H1 (cell line): ENCODE measurements at regions not wholly inside any gene's neighbourhood (a gene's known extent, or its start where the extent isn't known, plus 50 kb on each side); places are given as distances from the start of the nearest gene placed in this dataset.

Experiments used
- CTCF ChIA-PET: fragments of 300-600 bp; sonication (Branson Sonifier 250); formaldehyde crosslinking; loops from one replicate; lab custom pipeline; 2021; ENCODE audit not compliant: partially characterized antibody; lab: Charles Lee
- POLR2A ChIA-PET: fragments of 300-600 bp; sonication (Branson Sonifier 250); formaldehyde crosslinking; loops from one replicate; lab custom pipeline; 2021; ENCODE audit warnings: inconsistent platforms; ENCODE audit not compliant: partially characterized antibody; lab: Charles Lee
- DNase-seq, 2 experiments: peaks; one replicate each; pipeline versions ENCODE4 v3.0.0 to v3.0.0-alpha.2; 2010 to 2022; ENCODE audit warnings: low spot score in 2 of 2, low read depth in 1 of 2, mixed read lengths in 1 of 2
- FAIRE-seq: peaks from 2 replicates; lab custom pipeline; 2011; peaks lifted over from hg19 to GRCh38; lab: Jason Lieb, UNC
- H2AFZ ChIP-seq: 2 replicates; pipeline ENCODE4 v1.8.1; 2012; ENCODE audit warnings: low read length, inconsistent platforms
- H2AK5ac ChIP-seq: 2 replicates; pipeline ENCODE4 v1.6.1; 2013; ENCODE audit warnings: low read depth, low read length
- H2BK120ac ChIP-seq: replicated peaks from 2 replicates; pipeline ENCODE3; 2013; ENCODE audit warnings: low read depth, low read length, inconsistent platforms
- H2BK12ac ChIP-seq: 2 replicates; pipeline ENCODE4 v1.6.1; 2013; ENCODE audit warnings: low read depth, low read length
- H2BK15ac ChIP-seq: 2 replicates; pipeline ENCODE4 v1.6.1; 2013; ENCODE audit warnings: low read length
- H2BK20ac ChIP-seq: 2 replicates; pipeline ENCODE4 v1.6.1; 2013; ENCODE audit warnings: low read length
- H2BK5ac ChIP-seq: 2 replicates; pipeline ENCODE4 v1.6.1; 2013; ENCODE audit warnings: low read depth, low read length
- H3K14ac ChIP-seq: 2 replicates; pipeline ENCODE4 v1.6.1; 2013; ENCODE audit warnings: inconsistent platforms; ENCODE audit not compliant: insufficient read length
- H3K18ac ChIP-seq: 2 replicates; pipeline ENCODE4 v1.6.1; 2013; ENCODE audit warnings: low read length; ENCODE audit errors: extremely low read depth
- H3K23ac ChIP-seq: 2 replicates; pipeline ENCODE4 v1.6.1; 2013; ENCODE audit warnings: inconsistent platforms; ENCODE audit not compliant: insufficient read length
- H3K23me2 ChIP-seq: 2 replicates; pipeline ENCODE4 v1.6.1; 2013; ENCODE audit warnings: low read depth, low read length
- H3K27ac ChIP-seq: 2 replicates; pipeline ENCODE4 v1.6.1; 2011; ENCODE audit warnings: low read depth, low read length, inconsistent platforms
- H3K27me3 ChIP-seq, 4 experiments: replicated peaks in 1 of 4; 1 replicate in 1 of 4; 2 replicates in 3 of 4; pipeline versions ENCODE4 v1.6.1 to v1.8.1; 2011 to 2013; ENCODE audit warnings: low read length in 3 of 4, mild to moderate bottlenecking in 3 of 4, inconsistent platforms in 2 of 4, mixed read lengths in 2 of 4, moderate library complexity in 1 of 4; ENCODE audit not compliant: control insufficient read depth in 3 of 4, insufficient read depth in 3 of 4; ENCODE audit errors: extremely low read depth in 1 of 4
- H3K36me3 ChIP-seq, 4 experiments: 2 replicates each; pipeline versions ENCODE4 v1.6.1 to v1.8.1; 2011 to 2013; ENCODE audit warnings: mild to moderate bottlenecking in 4 of 4, low read length in 3 of 4, moderate library complexity in 2 of 4, control low read depth in 1 of 4, inconsistent platforms in 1 of 4; ENCODE audit not compliant: insufficient read depth in 4 of 4, control insufficient read depth in 2 of 4
- H3K4ac ChIP-seq: replicated peaks from 2 replicates; pipeline ENCODE3; 2013; ENCODE audit warnings: low read length, low read depth, mixed read lengths, inconsistent platforms; ENCODE audit not compliant: insufficient read length
- H3K4me1 ChIP-seq, 4 experiments: replicated peaks in 1 of 4; 1 replicate in 1 of 4; 2 replicates in 3 of 4; pipeline versions ENCODE4 v1.6.1 to v1.8.1; 2011 to 2013; ENCODE audit warnings: low read length in 3 of 4, inconsistent platforms in 2 of 4, mixed read lengths in 1 of 4; ENCODE audit not compliant: insufficient read depth in 4 of 4, control insufficient read depth in 3 of 4
- H3K4me2 ChIP-seq, 2 experiments: 2 replicates each; pipeline versions ENCODE4 v1.6.1 to v1.8.1; 2011 to 2013; ENCODE audit warnings: low read depth in 2 of 2, low read length in 2 of 2, control low read depth in 1 of 2, inconsistent platforms in 1 of 2, mild to moderate bottlenecking in 1 of 2; ENCODE audit not compliant: insufficient read depth in 1 of 2
- H3K4me3 ChIP-seq, 4 experiments: fragments of 200-600, 300-600 bp in 1 of 4; sonication (generic), shearing (Covaris generic), sonication (Bioruptor Twin) in 1 of 4; 2 replicates each; pipeline versions ENCODE4 v1.5.1 to v1.8.1; 2011 to 2016; ENCODE audit warnings: low read length in 4 of 4, low read depth in 3 of 4, control low read depth in 2 of 4, inconsistent platforms in 2 of 4, mild to moderate bottlenecking in 2 of 4, mixed read lengths in 1 of 4, moderate library complexity in 1 of 4; ENCODE audit not compliant: insufficient read depth in 2 of 4; ENCODE audit errors: extremely low read depth in 1 of 4
- H3K56ac ChIP-seq: replicated peaks from 2 replicates; pipeline ENCODE3; 2013; ENCODE audit warnings: low read depth, mild to moderate bottlenecking, mixed read lengths, low read length, inconsistent platforms; ENCODE audit not compliant: insufficient read length
- H3K79me1 ChIP-seq: 2 replicates; pipeline ENCODE4 v1.6.1; 2013; ENCODE audit warnings: low read depth, low read length, control low read depth
- H3K79me2 ChIP-seq, 2 experiments: 2 replicates each; pipeline versions ENCODE4 v1.6.1 to v1.8.1; 2012 to 2013; ENCODE audit warnings: low read length in 2 of 2, mild to moderate bottlenecking in 2 of 2, inconsistent platforms in 1 of 2; ENCODE audit not compliant: insufficient read depth in 2 of 2, control insufficient read depth in 1 of 2
- H3K9ac ChIP-seq, 4 experiments: replicated peaks in 1 of 4; 1 replicate in 1 of 4; 2 replicates in 3 of 4; pipeline versions ENCODE4 v1.6.1 to v1.8.1; 2011 to 2013; ENCODE audit warnings: low read depth in 3 of 4, low read length in 3 of 4, control low read depth in 2 of 4, mild to moderate bottlenecking in 2 of 4, moderate library complexity in 2 of 4, inconsistent platforms in 1 of 4; ENCODE audit errors: extremely low read depth in 1 of 4
- H3K9me3 ChIP-seq, 2 experiments: 2 replicates each; pipeline versions ENCODE4 v1.6.1 to v1.8.1; 2012 to 2013; ENCODE audit warnings: mild to moderate bottlenecking in 2 of 2, moderate library complexity in 2 of 2, control low read depth in 1 of 2, inconsistent platforms in 1 of 2, low read depth in 1 of 2, low read length in 1 of 2, mixed read lengths in 1 of 2; ENCODE audit not compliant: insufficient read depth in 2 of 2
- H4K20me1 ChIP-seq, 2 experiments: replicated peaks in 1 of 2; 2 replicates each; pipeline versions ENCODE3 to v1.8.1; 2011 to 2013; ENCODE audit warnings: inconsistent platforms in 2 of 2, low read length in 2 of 2, mild to moderate bottlenecking in 1 of 2; ENCODE audit not compliant: insufficient read depth in 2 of 2, control insufficient read depth in 1 of 2
- H4K5ac ChIP-seq: 2 replicates; pipeline ENCODE4 v1.6.1; 2013; ENCODE audit warnings: low read length, low read depth, mixed read lengths, inconsistent platforms; ENCODE audit not compliant: insufficient read length
- H4K8ac ChIP-seq: 2 replicates; pipeline ENCODE4 v1.8.0; 2013; ENCODE audit warnings: mild to moderate bottlenecking, moderate library complexity, low read length, inconsistent platforms; ENCODE audit not compliant: insufficient read depth; ENCODE audit errors: extremely low read depth
- H4K91ac ChIP-seq: replicated peaks from 2 replicates; pipeline ENCODE3; 2013; ENCODE audit warnings: low read length, mixed read lengths, inconsistent platforms; ENCODE audit not compliant: insufficient read length
- KDM4A ChIP-seq: IDR thresholded peaks from one replicate; pipeline ENCODE4 v1.7.1; 2012; ENCODE audit warnings: low read depth, mild to moderate bottlenecking, moderate library complexity, low read length, inconsistent platforms; ENCODE audit not compliant: severe bottlenecking
- WGBS, 2 experiments: shearing (Covaris generic) in 1 of 2; methylation state at CpG; one replicate each; pipeline versions ENCODE4 v1.1.6 to v1.1.7; 2013 to 2015; ENCODE audit warnings: low lambda C conversion rate in 2 of 2, mixed read lengths in 2 of 2, inconsistent platforms in 1 of 2, low coverage in 1 of 2, missing lambda C conversion rate in 1 of 2; ENCODE audit not compliant: insufficient replicate concordance in 2 of 2, insufficient coverage in 1 of 2, insufficient read length in 1 of 2; ENCODE audit errors: extremely low coverage in 1 of 2, missing lambda C conversion rate in 1 of 2; 5-methylcytosine and 5-hydroxymethylcytosine counted together
- TF ChIP-seq, protein P1 (sequence below): IDR thresholded peaks from 2 replicates; pipeline ENCODE4 v1.6.1; 2012; ENCODE audit warnings: inconsistent platforms

DNA sequence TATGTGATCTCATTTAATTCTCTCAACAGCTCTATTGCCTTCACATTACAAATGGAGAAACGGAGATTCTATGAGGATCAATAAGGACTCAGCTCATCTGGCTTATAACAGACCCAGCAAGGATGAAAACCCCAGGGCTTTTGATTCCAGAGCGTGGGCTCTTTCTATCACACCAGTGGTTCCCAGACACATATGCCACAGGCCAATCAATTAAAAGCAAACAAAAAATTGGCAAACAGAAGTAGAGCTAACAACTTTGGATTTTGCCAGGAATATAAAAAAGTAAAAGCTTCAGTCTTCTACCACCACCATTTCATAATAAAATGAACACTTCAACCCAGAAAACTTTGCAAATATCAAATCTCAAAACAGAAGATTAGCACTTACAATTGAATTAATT, 71.1 kb upstream of the FAT3 start:
- no peak overlapping the region for H2BK20ac ChIP-seq
- no peak overlapping the region for H4K91ac ChIP-seq
- H2AFZ ChIP-seq, result no peak overlapping the region
- H3K4me1 ChIP-seq, result peaks cover 0 to 7% (median 0%) of the 10 kb centered on the region in 4 experiments; a peak in 2 of 7 replicates
- CTCF ChIA-PET, result interaction anchor here (0.6 to 3.7 kb wide), 16 partner anchors 10 to 732 kb away, joined by 3 to 26 read pairs (median 3); no protein-coding TSS in a partner anchor
- H3K23ac ChIP-seq, result no peak overlapping the region
- H2BK15ac ChIP-seq, result no peak overlapping the region
- no peak overlapping the region for H3K27ac ChIP-seq
- POLR2A ChIA-PET, result no interaction called here
- no peak overlapping the region for H3K56ac ChIP-seq
- no peak overlapping the region for H3K4me3 ChIP-seq
- H3K18ac ChIP-seq, result no peak overlapping the region
- H3K23me2 ChIP-seq, result no peaks in the 10 kb centered on the region
- H3K9ac ChIP-seq, result no peak overlapping the region
- H3K4ac ChIP-seq, result no peak overlapping the region
- H2BK12ac ChIP-seq, result no peak overlapping the region
- 83% methylated on average over 2 of the region's 2 CpGs; no CpG with 5 or more reads in 1 of the 2 experiments for WGBS, 2 experiments
- H3K4me2 ChIP-seq, result no peak overlapping the region
- H2AK5ac ChIP-seq, result no peak overlapping the region
- H3K14ac ChIP-seq, result no peak overlapping the region
- no peaks in the 10 kb centered on the region for H4K20me1 ChIP-seq
- H4K5ac ChIP-seq, result no peak overlapping the region
- H3K9me3 ChIP-seq, result peaks cover 0 to 14% of the 10 kb centered on the region in 2 experiments; a peak in 2 of 4 replicates
- H3K27me3 ChIP-seq, result no peaks in the 10 kb centered on the region
- H2BK120ac ChIP-seq, result no peak overlapping the region
- H2BK5ac ChIP-seq, result no peak overlapping the region
- no peaks in the 10 kb centered on the region for H3K36me3 ChIP-seq
- no peaks in the 10 kb centered on the region for H3K79me2 ChIP-seq
- no peaks in the 10 kb centered on the region for H3K79me1 ChIP-seq
- DNase-seq (no peak), FAIRE-seq (no peak)
- no peak overlapping the region for H4K8ac ChIP-seq
- TF ChIP-seq KDM4A, result no peak
- TF ChIP-seq, protein P1, sequence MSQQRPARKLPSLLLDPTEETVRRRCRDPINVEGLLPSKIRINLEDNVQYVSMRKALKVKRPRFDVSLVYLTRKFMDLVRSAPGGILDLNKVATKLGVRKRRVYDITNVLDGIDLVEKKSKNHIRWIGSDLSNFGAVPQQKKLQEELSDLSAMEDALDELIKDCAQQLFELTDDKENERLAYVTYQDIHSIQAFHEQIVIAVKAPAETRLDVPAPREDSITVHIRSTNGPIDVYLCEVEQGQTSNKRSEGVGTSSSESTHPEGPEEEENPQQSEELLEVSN, result no peak
